CD14-positive monocyte (primary cell): ENCODE measurements at regions not wholly inside any gene's neighbourhood (a gene's known extent, or its start where the extent isn't known, plus 50 kb on each side); places are given as distances from the start of the nearest gene placed in this dataset.

Experiments used
- DNase-seq, 3 donors: peaks; one replicate each; pipeline ENCODE4 v3.0.0-alpha.2; 2011 to 2022
- H2AFZ ChIP-seq: 2 replicates; pipeline ENCODE4 v1.6.0; 2012; ENCODE audit warnings: mild to moderate bottlenecking, low read depth, low read length, inconsistent platforms; ENCODE audit not compliant: insufficient read depth, poor library complexity, severe bottlenecking
- H3K27ac ChIP-seq, 2 donors: 1 replicate in 1 of 2; 2 replicates in 1 of 2; pipeline ENCODE4 v1.5.1; 2012 to 2013; ENCODE audit warnings: low read length in 2 of 2, control low read depth in 1 of 2, inconsistent platforms in 1 of 2, low read depth in 1 of 2, mild to moderate bottlenecking in 1 of 2
- H3K27me3 ChIP-seq, 2 donors: one replicate each; pipeline versions ENCODE4 v1.6.0 to v1.6.1; 2011 to 2013; ENCODE audit warnings: low read length in 2 of 2; ENCODE audit not compliant: control insufficient read depth in 2 of 2, insufficient read depth in 2 of 2
- H3K36me3 ChIP-seq, 2 donors: replicated peaks in 1 of 2; 1 replicate in 1 of 2; 2 replicates in 1 of 2; pipeline versions ENCODE4 v1.5.1 to v1.6.1; 2012 to 2013; ENCODE audit warnings: low read length in 2 of 2, control low read depth in 1 of 2, inconsistent platforms in 1 of 2, mild to moderate bottlenecking in 1 of 2; ENCODE audit not compliant: insufficient read depth in 2 of 2, control insufficient read depth in 1 of 2
- H3K4me1 ChIP-seq, 2 donors: 1 replicate in 1 of 2; 2 replicates in 1 of 2; pipeline versions ENCODE4 v1.5.1 to v1.6.1; 2012 to 2013; ENCODE audit warnings: low read length in 2 of 2, control low read depth in 1 of 2, inconsistent platforms in 1 of 2, mild to moderate bottlenecking in 1 of 2, moderate library complexity in 1 of 2; ENCODE audit not compliant: insufficient read depth in 2 of 2, control insufficient read depth in 1 of 2
- H3K4me2 ChIP-seq: replicated peaks from 2 replicates; pipeline ENCODE3; 2012; ENCODE audit warnings: low read length, moderate library complexity, mild to moderate bottlenecking; ENCODE audit not compliant: poor library complexity, severe bottlenecking; ENCODE audit errors: extremely low read depth
- H3K4me3 ChIP-seq, 3 experiments: fragments of 200-600 bp in 1 of 3; sonication (generic) in 1 of 3; replicated peaks in 1 of 3; 1 replicate in 2 of 3; 2 replicates in 1 of 3; pipeline ENCODE4 v1.5.1; 2011 to 2013; ENCODE audit warnings: low read length in 3 of 3, mild to moderate bottlenecking in 3 of 3, control low read depth in 2 of 3, low read depth in 2 of 3, inconsistent platforms in 1 of 3, moderate library complexity in 1 of 3
- H3K79me2 ChIP-seq: 2 replicates; pipeline ENCODE4 v1.6.0; 2012; ENCODE audit warnings: mild to moderate bottlenecking, control low read depth, inconsistent platforms, low read length, moderate library complexity; ENCODE audit not compliant: insufficient read depth
- H3K9ac ChIP-seq: 2 replicates; pipeline ENCODE4 v1.6.0; 2017; ENCODE audit warnings: low read length, mild to moderate bottlenecking; ENCODE audit not compliant: insufficient read depth, poor library complexity, severe bottlenecking
- H3K9me3 ChIP-seq, 2 donors: replicated peaks in 1 of 2; 1 replicate in 1 of 2; 2 replicates in 1 of 2; pipeline versions ENCODE4 v1.5.1 to v1.6.1; 2012 to 2013; ENCODE audit warnings: low read length in 2 of 2, control low read depth in 1 of 2; ENCODE audit not compliant: control insufficient read depth in 1 of 2, insufficient read depth in 1 of 2
- H4K20me1 ChIP-seq: 2 replicates; pipeline ENCODE4 v1.6.0; 2012; ENCODE audit warnings: mild to moderate bottlenecking, low read length, control low read depth, moderate library complexity; ENCODE audit not compliant: insufficient read depth
- H3K27ac Mint-ChIP-seq, 7 donors: one replicate each; pipeline ENCODE4 v1.8.0; 2020; ENCODE audit warnings: mild to moderate bottlenecking in 7 of 7, mixed read lengths in 7 of 7, moderate library complexity in 6 of 7, inconsistent platforms in 2 of 7
- H3K27me3 Mint-ChIP-seq, 3 donors: one replicate each; pipeline ENCODE4 v1.8.0; 2021 to 2022; ENCODE audit warnings: low read depth in 3 of 3, mild to moderate bottlenecking in 3 of 3, mixed read lengths in 3 of 3, moderate library complexity in 3 of 3, inconsistent platforms in 1 of 3
- H3K36me3 Mint-ChIP-seq, 2 donors: one replicate each; pipeline ENCODE4 v1.8.0; 2020; ENCODE audit warnings: mixed read lengths in 2 of 2, inconsistent platforms in 1 of 2, mild to moderate bottlenecking in 1 of 2
- H3K4me1 Mint-ChIP-seq: one replicate; pipeline ENCODE4 v1.8.0; 2020; ENCODE audit warnings: mild to moderate bottlenecking, mixed read lengths
- H3K4me3 Mint-ChIP-seq, 2 donors: one replicate each; pipeline ENCODE4 v1.8.0; 2020; ENCODE audit warnings: mild to moderate bottlenecking in 2 of 2, mixed read lengths in 2 of 2, moderate library complexity in 1 of 2
- H3K9me3 Mint-ChIP-seq, 7 donors: one replicate each; pipeline ENCODE4 v1.8.0; 2020 to 2022; ENCODE audit warnings: mixed read lengths in 7 of 7, mild to moderate bottlenecking in 6 of 7, moderate library complexity in 6 of 7, inconsistent platforms in 2 of 7
- CTCF ChIP-seq: fragments of 200-600 bp; IDR thresholded peaks from one replicate; pipeline ENCODE4 v1.8.0; 2022; ENCODE audit warnings: antibody characterized with exemption, mild to moderate bottlenecking
- WGBS: methylation state at CpG from one replicate; pipeline ENCODE4 v1.1.5; 2013; ENCODE audit warnings: missing lambda C conversion rate; ENCODE audit not compliant: insufficient coverage; 5-methylcytosine and 5-hydroxymethylcytosine counted together
- intact Hi-C, 2 donors: fragments of 100-400 bp; cut with micrococcal nuclease; formaldehyde crosslinking; loops; one replicate each; pipeline versions ENCODE4 v1.15.0 to v1.15.1; 2023

- H3K4me3 Mint-ChIP-seq: no peak overlapping the region
- Histone ChIP-seq H3K27me3 (no peaks in the 10 kb centered on the region), H2AFZ (no peak overlapping the region), H3K4me3 (no peak overlapping the region), H3K4me1 (no peaks in the 10 kb centered on the region), H3K9me3 (peaks cover 0 to 4% of the 10 kb centered on the region in 2 donors), H3K4me2 (no peak overlapping the region), H3K27ac (no peak overlapping the region), H3K9ac (no peak overlapping the region), H3K36me3 (no peaks in the 10 kb centered on the region), H4K20me1 (no peaks in the 10 kb centered on the region), H3K79me2 (no peaks in the 10 kb centered on the region)
- no peak for DNase-seq
- no peaks in the 10 kb centered on the region for H3K36me3 Mint-ChIP-seq
- intact Hi-C loops: no loop called here
- peaks cover 0 to 11% (median 2%) of the 10 kb centered on the region in 7 donors for H3K9me3 Mint-ChIP-seq
- H3K4me1 Mint-ChIP-seq: no peaks in the 10 kb centered on the region
- peak overlapping the region in 1 of 7 donors; percentile 27 for H3K27ac Mint-ChIP-seq
- no peak for TF ChIP-seq CTCF
- peaks cover 0 to 3% (median 1%) of the 10 kb centered on the region in 3 donors for H3K27me3 Mint-ChIP-seq
These were observed 129.3 kb downstream of the RBMX2 start for GRCh38 chrX:130531066-130531465.

- H3K9ac ChIP-seq: no peak overlapping the region
- WGBS: no CpG with 5 or more reads among the region's 15 CpGs
- intact Hi-C loops: loop anchor here in 1 of 2 donors (5.0 kb wide), 1 partner anchor 377 kb away; no protein-coding TSS in a partner anchor
- Mint-ChIP-seq H3K9me3 (no peaks in the 10 kb centered on the region), H3K4me1 (no peaks in the 10 kb centered on the region), H3K27me3 (peaks cover 0 to 2% (median 0%) of the 10 kb centered on the region in 3 donors), H3K36me3 (no peaks in the 10 kb centered on the region), H3K4me3 (no peak overlapping the region), H3K27ac (no peak overlapping the region)
- H3K4me1 ChIP-seq: no peaks in the 10 kb centered on the region
- peak overlapping the region; percentile 15 for H2AFZ ChIP-seq
- no peak overlapping the region for H3K27ac ChIP-seq
- no peaks in the 10 kb centered on the region for H3K79me2 ChIP-seq
- peak; percentile 2 to 15 (median 4) for DNase-seq
- H3K4me3 ChIP-seq: no peak overlapping the region
- TF ChIP-seq CTCF: peak; percentile 71
- no peaks in the 10 kb centered on the region for H3K9me3 ChIP-seq
- no peaks in the 10 kb centered on the region for H3K36me3 ChIP-seq
- no peaks in the 10 kb centered on the region for H3K27me3 ChIP-seq
- no peak overlapping the region for H3K4me2 ChIP-seq
- no peaks in the 10 kb centered on the region for H4K20me1 ChIP-seq
These were observed 138.0 kb downstream of the RBMX2 start for GRCh38 chrX:130539721-130540321.
